Caki2 (cell line): ENCODE measurements at regions not wholly inside any gene's neighbourhood (a gene's known extent, or its start where the extent isn't known, plus 50 kb on each side); places are given as distances from the start of the nearest gene placed in this dataset.

ENCODE experiments used
- DNase-seq: peaks from one replicate; pipeline ENCODE4 v3.0.0-alpha.2; 2015; ENCODE audit warnings: low read depth
- in situ Hi-C: cut with HindIII; loops from 2 replicates; pipeline ENCODE4 v1.10.0; 2016; ENCODE audit warnings: low sequenced_read_pairs, low pct_unique_long_range_greater_than_20kb, mixed read lengths

GRCh38 chr7:22676385-22676784 lies 50.6 kb upstream of the IL6 start:
- in situ Hi-C loops, result no loop called here
- no peak for DNase-seq

- no peak for DNase-seq
- in situ Hi-C loops, result no loop called here
These were observed 51.1 kb upstream of the IL6 start for GRCh38 chr7:22675917-22676343.

GRCh38 chr7:22675421-22675820 lies 51.6 kb upstream of the IL6 start:
- in situ Hi-C loops, result no loop called here
- DNase-seq, result no peak

- DNase-seq, result no peak
- in situ Hi-C loops, result no loop called here
These were observed 53.9 kb upstream of the IL6 start for GRCh38 chr7:22672846-22673680.

- in situ Hi-C loops, result no loop called here
- DNase-seq, result no peak
These were observed 55.7 kb upstream of the IL6 start for GRCh38 chr7:22671177-22671879.

- no peak for DNase-seq
- in situ Hi-C loops, result no loop called here
These were observed 56.6 kb upstream of the IL6 start for GRCh38 chr7:22670422-22670815.

GRCh38 chr7:22669692-22670421 lies 57.1 kb upstream of the IL6 start:
- in situ Hi-C loops, result no loop called here

GRCh38 chr7:22668971-22669401 lies 58.0 kb upstream of the IL6 start:
- no peak for DNase-seq
- in situ Hi-C loops, result no loop called here

More at GRCh38 chr7:22669692-22670421, 57.1 kb upstream of the IL6 start:
- no peak for DNase-seq

- in situ Hi-C loops, result no loop called here
These were observed 59.3 kb upstream of the IL6 start for GRCh38 chr7:22667562-22668239.

GRCh38 chr7:22667187-22667561 lies 59.8 kb upstream of the IL6 start:
- in situ Hi-C loops, result no loop called here

More at GRCh38 chr7:22667562-22668239, 59.3 kb upstream of the IL6 start:
- peak; percentile 33 for DNase-seq

GRCh38 chr7:22666732-22667131 lies 60.3 kb upstream of the IL6 start:
- in situ Hi-C loops, result no loop called here
- no peak for DNase-seq

More at GRCh38 chr7:22667187-22667561, 59.8 kb upstream of the IL6 start:
- no peak for DNase-seq

- no peak for DNase-seq
- in situ Hi-C loops, result no loop called here
These were observed 61.1 kb upstream of the IL6 start for GRCh38 chr7:22665923-22666322.

GRCh38 chr7:22664988-22665798 lies 61.8 kb upstream of the IL6 start:
- in situ Hi-C loops, result no loop called here
- DNase-seq, result no peak

- in situ Hi-C loops, result no loop called here
- DNase-seq, result no peak
These were observed 63.3 kb upstream of the IL6 start for GRCh38 chr7:22663721-22664120.

- in situ Hi-C loops, result no loop called here
- no peak for DNase-seq
These were observed 63.7 kb upstream of the IL6 start for GRCh38 chr7:22663357-22663718.

GRCh38 chr7:22662556-22663356 lies 64.2 kb upstream of the IL6 start:
- in situ Hi-C loops, result no loop called here
- no peak for DNase-seq

- in situ Hi-C loops, result no loop called here
- DNase-seq, result no peak
These were observed 65.0 kb upstream of the IL6 start for GRCh38 chr7:22662036-22662435.
